ENCODE measurements at regions not wholly inside any gene's neighbourhood (a gene's known extent, or its start where the extent isn't known, plus 50 kb on each side); places are given as distances from the start of the nearest gene placed in this dataset.

DNA sequence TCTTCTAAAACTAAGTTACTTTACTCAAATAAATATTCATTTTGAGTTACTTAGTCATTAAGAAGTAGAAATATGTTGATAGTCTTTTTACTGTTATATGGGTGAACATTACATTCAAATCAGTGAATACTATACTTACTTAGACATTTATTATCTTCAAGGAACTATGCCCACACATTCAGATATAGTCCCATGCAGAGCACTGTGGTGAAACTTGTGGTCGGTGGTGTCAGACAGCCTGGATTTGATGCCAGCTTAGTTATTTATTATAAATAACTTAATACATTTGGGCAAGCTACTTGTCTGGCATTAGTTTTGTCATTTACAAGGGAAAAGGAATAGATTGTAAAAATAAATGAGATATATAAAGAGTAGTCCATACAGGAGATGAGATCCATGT, 149.5 kb downstream of the RAP2B start:
- DNase-seq (ENCODE audit: low read depth in 2 of 3, low spot score in 2 of 3): no peak

DNA sequence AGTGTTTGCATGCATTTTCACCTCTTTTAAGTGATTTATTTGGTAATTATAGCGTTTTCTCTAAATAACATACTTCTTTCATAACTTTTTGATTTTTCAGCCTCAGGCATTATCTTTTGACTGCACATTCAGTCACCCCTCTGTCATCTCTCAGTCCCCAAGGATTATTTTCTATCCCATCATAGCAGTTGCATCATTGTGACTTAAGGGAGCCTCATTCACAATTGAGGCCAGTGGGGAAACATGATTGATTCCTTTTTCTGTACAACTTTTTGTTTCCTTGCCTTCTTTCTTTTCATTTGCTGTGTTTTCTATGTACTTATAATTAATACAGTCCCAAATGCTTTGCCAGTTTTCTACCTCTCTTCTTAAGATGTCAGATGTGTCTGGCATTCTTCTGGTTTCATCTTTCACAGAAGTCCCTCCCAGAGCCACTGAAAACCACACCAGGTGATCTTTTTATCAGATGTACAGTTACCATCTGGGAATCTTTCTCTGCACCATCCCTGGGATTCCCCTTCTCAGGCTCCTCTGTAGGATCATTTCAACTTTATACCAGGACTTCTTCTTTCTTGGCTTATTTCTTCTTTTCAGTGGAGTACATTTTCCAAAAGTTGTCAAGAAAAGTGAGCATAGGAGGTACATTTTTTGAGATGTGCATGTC, 151.4 kb downstream of the RAP2B start:
- no peak for DNase-seq (ENCODE audit: low read depth in 2 of 3, low spot score in 2 of 3)

- DNase-seq (ENCODE audit: low read depth in 2 of 3, low spot score in 2 of 3): no peak
Measured at GRCh38 chr3:153314038-153314437, 152.0 kb downstream of the RAP2B start.

- DNase-seq (ENCODE audit: low read depth in 2 of 3, low spot score in 2 of 3): no peak
Measured at GRCh38 chr3:153315781-153316180, 153.8 kb downstream of the RAP2B start.

DNA sequence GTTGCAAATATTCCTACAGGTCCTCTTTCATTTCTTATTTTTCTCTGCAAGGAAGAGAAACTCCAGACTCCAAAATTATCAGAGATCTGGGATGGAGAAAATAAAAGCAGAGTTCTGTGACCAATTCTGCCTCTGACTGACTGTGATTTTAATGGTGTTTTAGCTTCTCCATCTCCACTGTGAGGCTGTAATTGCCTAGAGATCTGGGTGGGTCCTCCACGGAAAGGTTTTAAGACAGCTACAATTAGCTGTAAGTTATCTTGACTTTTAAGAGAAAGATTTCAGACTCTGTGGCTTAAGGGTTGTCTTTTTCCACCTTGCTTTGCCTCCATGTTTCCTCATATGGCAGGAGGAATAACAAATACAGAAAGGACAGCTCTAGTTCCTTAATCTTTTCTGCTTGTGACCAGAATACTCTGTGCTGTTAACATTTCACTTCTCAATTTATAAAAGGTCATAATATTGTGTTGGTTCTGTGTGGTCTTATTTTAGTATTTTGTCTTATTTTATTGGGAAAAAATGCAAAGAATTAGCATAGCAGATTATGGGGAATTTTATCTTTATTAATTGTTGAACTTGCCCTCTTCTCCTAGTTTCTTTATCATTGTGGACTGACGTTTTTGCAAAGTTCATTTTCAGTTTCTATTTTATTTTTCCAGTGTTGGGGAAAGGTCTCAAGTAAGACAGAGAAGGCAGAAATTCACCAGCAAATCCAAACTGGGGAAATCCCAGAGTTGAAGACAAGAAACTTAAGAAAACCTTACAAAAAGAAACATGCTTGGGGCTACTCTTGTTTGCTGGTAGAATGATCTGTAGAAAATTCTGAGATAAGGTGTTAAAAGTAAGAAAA, 157.9 kb downstream of the RAP2B start:
- DNase-seq (ENCODE audit: low read depth in 2 of 3, low spot score in 2 of 3): no peak

GRCh38 chr3:153320585-153321128, 158.6 kb downstream of the RAP2B start:
- DNase-seq (ENCODE audit: low read depth in 2 of 3, low spot score in 2 of 3): no peak

DNA sequence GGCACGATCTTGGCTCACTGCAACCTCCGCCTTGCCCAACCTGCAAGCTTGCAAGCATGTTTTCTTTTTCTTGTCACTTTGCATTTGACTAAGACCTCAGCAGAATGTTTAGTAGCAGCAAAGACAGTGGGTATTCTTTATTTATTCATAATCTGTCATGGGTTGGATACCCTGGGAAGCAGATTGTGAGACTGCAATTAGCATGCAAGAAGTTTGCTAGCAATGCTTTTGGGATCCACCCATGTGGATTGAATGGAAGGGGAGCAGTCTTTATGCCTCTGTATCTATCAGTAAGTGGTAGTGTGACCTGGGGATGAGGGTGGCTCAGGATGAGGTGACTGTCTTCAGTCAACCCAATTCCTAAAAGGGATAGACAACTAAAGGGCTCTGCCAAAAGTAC, 166.7 kb downstream of the RAP2B start:
- no peak for DNase-seq (ENCODE audit: low read depth in 2 of 3, low spot score in 2 of 3)

- no peak for DNase-seq (ENCODE audit: low read depth in 2 of 3, low spot score in 2 of 3)
Measured at GRCh38 chr3:153330901-153331300, 168.9 kb downstream of the RAP2B start.

DNA sequence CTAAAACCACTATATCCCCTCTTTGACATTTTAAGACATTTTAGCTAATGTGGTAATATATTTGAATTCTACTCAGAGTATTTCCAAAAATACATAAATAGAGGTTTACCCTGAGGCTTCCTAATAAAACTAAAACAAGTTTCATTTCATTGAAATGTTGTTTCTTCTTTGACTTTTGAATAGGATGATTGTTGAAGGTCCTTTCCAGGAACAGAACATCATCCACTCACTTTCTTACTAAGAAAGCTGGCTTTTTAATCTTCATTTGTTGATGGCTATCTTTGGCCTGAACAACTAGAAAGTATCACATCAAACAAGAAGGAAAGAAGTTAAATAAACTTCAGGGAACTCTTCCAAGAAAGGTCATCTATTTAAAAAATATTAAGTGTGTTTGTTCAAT, 169.7 kb downstream of the RAP2B start:
- no peak for DNase-seq (ENCODE audit: low read depth in 2 of 3, low spot score in 2 of 3)

GRCh38 chr3:153334558-153334957, 172.5 kb downstream of the RAP2B start:
- no peak for DNase-seq (ENCODE audit: low read depth in 2 of 3, low spot score in 2 of 3)

- no peak for DNase-seq (ENCODE audit: low read depth in 2 of 3, low spot score in 2 of 3)
Measured at GRCh38 chr3:153337369-153337768, 175.3 kb downstream of the RAP2B start.

GRCh38 chr3:153338487-153338886, 176.5 kb downstream of the RAP2B start:
- DNase-seq (ENCODE audit: low read depth in 2 of 3, low spot score in 2 of 3): no peak

DNA sequence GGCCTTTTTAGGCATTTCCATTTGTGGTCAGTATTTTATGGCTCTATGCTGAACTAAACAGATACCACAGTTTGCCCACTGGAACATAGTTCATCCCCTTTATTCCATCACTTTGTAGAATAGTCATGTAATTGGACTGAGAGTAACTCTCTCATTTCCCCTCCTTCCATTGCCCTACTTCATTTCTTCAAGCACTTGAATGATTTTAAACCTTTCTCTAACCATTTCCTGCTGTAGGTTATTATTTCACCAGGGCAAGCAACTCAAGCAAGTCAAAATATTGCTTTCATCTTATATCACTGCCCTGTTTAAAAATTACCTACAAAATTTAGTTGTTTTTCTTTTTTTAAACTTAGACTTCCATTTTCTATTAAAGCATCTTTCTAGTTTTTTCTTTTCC, 177.0 kb downstream of the RAP2B start:
- DNase-seq (ENCODE audit: low read depth in 2 of 3, low spot score in 2 of 3): no peak

- DNase-seq (ENCODE audit: low read depth in 2 of 3, low spot score in 2 of 3): no peak
Measured at GRCh38 chr3:153343988-153344782, 182.2 kb downstream of the RAP2B start.

- no peak for DNase-seq (ENCODE audit: low read depth in 2 of 3, low spot score in 2 of 3)
Measured at GRCh38 chr3:153348457-153349107, 186.6 kb downstream of the RAP2B start.

GRCh38 chr3:153349108-153349499, 187.1 kb downstream of the RAP2B start:
- DNase-seq (ENCODE audit: low read depth in 2 of 3, low spot score in 2 of 3): no peak

GRCh38 chr3:153350420-153350819, 188.4 kb downstream of the RAP2B start:
- no peak for DNase-seq (ENCODE audit: low read depth in 2 of 3, low spot score in 2 of 3)

GRCh38 chr3:153354641-153355040, 192.6 kb downstream of the RAP2B start:
- no peak for DNase-seq (ENCODE audit: low read depth in 2 of 3, low spot score in 2 of 3)

GRCh38 chr3:153355559-153355958, 193.5 kb downstream of the RAP2B start:
- DNase-seq (ENCODE audit: low read depth in 2 of 3, low spot score in 2 of 3): no peak

DNA sequence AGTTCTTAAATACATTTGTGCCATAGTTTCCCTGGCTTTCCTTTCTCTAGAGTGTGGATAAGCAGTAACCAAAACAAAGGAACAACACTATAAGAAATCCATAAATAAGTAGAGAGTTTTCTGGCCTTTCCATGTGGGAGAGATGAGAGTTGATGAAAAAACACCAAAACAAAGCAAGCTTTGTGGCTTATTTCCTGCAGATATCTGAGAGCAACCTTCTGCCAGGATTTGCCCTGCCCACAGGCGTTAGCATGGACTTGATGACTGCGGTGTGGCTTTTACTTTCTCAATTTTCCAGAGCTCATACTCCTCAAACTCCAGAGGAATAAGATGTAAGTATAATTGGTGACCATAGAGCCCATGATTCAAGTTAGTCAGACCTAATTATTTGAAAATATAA, 194.9 kb downstream of the RAP2B start:
- no peak for DNase-seq (ENCODE audit: low read depth in 2 of 3, low spot score in 2 of 3)

DNA sequence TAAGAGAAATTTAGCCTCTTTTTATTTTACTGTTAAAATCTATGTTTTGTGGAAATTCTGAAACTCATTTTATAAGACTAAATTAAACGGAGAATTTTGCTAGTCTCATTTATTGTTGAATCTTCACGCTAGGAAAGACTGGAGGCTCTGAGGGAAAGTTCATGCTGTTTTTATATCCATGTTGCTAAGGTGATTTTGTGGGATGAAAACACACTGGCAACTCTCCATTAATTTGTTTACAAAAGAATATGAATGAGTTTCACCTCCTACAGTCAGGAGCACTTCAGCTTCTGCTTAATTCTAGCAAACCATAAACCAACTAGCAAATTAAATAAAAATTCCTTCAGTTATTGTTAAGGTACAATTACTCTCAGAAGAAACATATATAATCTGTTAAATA, 195.4 kb downstream of the RAP2B start:
- DNase-seq (ENCODE audit: low read depth in 2 of 3, low spot score in 2 of 3): no peak

Measured in activated CD8-positive, alpha-beta memory T cell treated with anti-CD3 and anti-CD28 coated beads for 48 hours (primary cell).